Prostate gland (tissue), 2 donors: ENCODE measurements at regions not wholly inside any gene's neighbourhood (a gene's known extent, or its start where the extent isn't known, plus 50 kb on each side); places are given as distances from the start of the nearest gene placed in this dataset.

Experiments
- DNase-seq: peaks from one replicate; pipeline ENCODE4 v3.0.0-alpha.2; 2019; ENCODE audit warnings: low spot score
- H3K27ac ChIP-seq, 2 donors: fragments of 200-600 bp; sonication (generic); 2 replicates each; pipeline ENCODE4 v1.5.1; 2017 to 2019
- H3K27me3 ChIP-seq: fragments of 200-600 bp; sonication (generic); replicated peaks from 2 replicates; pipeline ENCODE4 v1.5.1; 2019; ENCODE audit not compliant: insufficient read depth
- H3K36me3 ChIP-seq, 2 donors: fragments of 200-600 bp; sonication (generic); 1 replicate in 1 of 2; 2 replicates in 1 of 2; pipeline versions ENCODE4 v1.5.1 to v1.8.1; 2017 to 2019
- H3K4me1 ChIP-seq: fragments of 200-600 bp; sonication (generic); replicated peaks from 2 replicates; pipeline ENCODE4 v1.5.1; 2019
- H3K4me3 ChIP-seq, 2 donors: fragments of 200-600 bp; sonication (generic); 2 replicates each; pipeline ENCODE4 v1.5.1; 2017 to 2019
- H3K9me3 ChIP-seq: fragments of 200-600 bp; sonication (generic); 2 replicates; pipeline ENCODE4 v1.5.1; 2017
- CTCF ChIP-seq, 4 experiments: fragments of 200-600 bp in 2 of 4; fragments of 450-650 bp in 2 of 4; sonication (generic) in 2 of 4; IDR thresholded peaks; 1 replicate in 3 of 4; 2 replicates in 1 of 4; pipeline ENCODE4 v1.5.1; 2016 to 2019; ENCODE audit warnings: antibody characterized with exemption in 4 of 4, mild to moderate bottlenecking in 2 of 4, moderate library complexity in 2 of 4
- POLR2A ChIP-seq: fragments of 450-650 bp; IDR thresholded peaks from one replicate; pipeline ENCODE4 v1.6.1; 2016; ENCODE audit warnings: antibody characterized with exemption, mild to moderate bottlenecking
- POLR2AphosphoS5 ChIP-seq: sonication (generic); formaldehyde crosslinking; IDR thresholded peaks from one replicate; pipeline ENCODE4 v1.6.1; 2017; ENCODE audit warnings: antibody characterized with exemption
- WGBS: methylation state at CpG from one replicate; pipeline ENCODE4 v1.1.5; 2018; 5-methylcytosine and 5-hydroxymethylcytosine counted together
- intact Hi-C: fragments of 100-400 bp; cut with DNase I; formaldehyde crosslinking; loops from one replicate; pipeline ENCODE4 v1.14.2; 2022

GRCh38 chr1:195820925-195821324, 787.3 kb downstream of the KCNT2 start:
- H3K27ac ChIP-seq = no peak overlapping the region
- H3K36me3 ChIP-seq = no peaks in the 10 kb centered on the region
- no peaks in the 10 kb centered on the region for H3K4me1 ChIP-seq
- no peak overlapping the region for H3K4me3 ChIP-seq
- intact Hi-C loops = no loop called here
- no peak for DNase-seq
- TF ChIP-seq CTCF (IDR thresholded peaks at IDR 0.05) = no peak
- 93% methylated on average over 3 of the region's 3 CpGs for WGBS
- no peaks in the 10 kb centered on the region for H3K27me3 ChIP-seq
- no peaks in the 10 kb centered on the region for H3K9me3 ChIP-seq

GRCh38 chr1:195806060-195806459, 802.2 kb downstream of the KCNT2 start:
- TF ChIP-seq POLR2A = no peak
- no peak for DNase-seq
- H3K4me1 ChIP-seq = no peaks in the 10 kb centered on the region
- H3K27ac ChIP-seq = no peak overlapping the region
- WGBS = 49% methylated on average over 2 of the region's 2 CpGs
- no peaks in the 10 kb centered on the region for H3K36me3 ChIP-seq
- H3K27me3 ChIP-seq = no peaks in the 10 kb centered on the region
- intact Hi-C loops = no loop called here
- no peaks in the 10 kb centered on the region for H3K9me3 ChIP-seq
- no peak overlapping the region for H3K4me3 ChIP-seq

- Histone ChIP-seq H3K27ac (no peak overlapping the region), H3K4me3 (no peak overlapping the region), H3K4me1 (no peaks in the 10 kb centered on the region), H3K27me3 (no peaks in the 10 kb centered on the region), H3K36me3 (no peaks in the 10 kb centered on the region), H3K9me3 (no peaks in the 10 kb centered on the region)
- intact Hi-C loops = no loop called here
- DNase-seq = no peak
- no peak for TF ChIP-seq POLR2AphosphoS5
- no peak for TF ChIP-seq CTCF (IDR thresholded peaks at IDR 0.05)
- no peak for TF ChIP-seq POLR2A
These were observed 803.7 kb downstream of the KCNT2 start for GRCh38 chr1:195804547-195804946.

- no peak for DNase-seq
- intact Hi-C loops = no loop called here
- H3K27me3 ChIP-seq = no peaks in the 10 kb centered on the region
- no peaks in the 10 kb centered on the region for H3K9me3 ChIP-seq
- no peak overlapping the region for H3K4me3 ChIP-seq
- TF ChIP-seq POLR2A (no peak), CTCF (IDR thresholded peaks at IDR 0.05) (no peak), POLR2AphosphoS5 (no peak)
- no peak overlapping the region for H3K27ac ChIP-seq
- no peaks in the 10 kb centered on the region for H3K4me1 ChIP-seq
- H3K36me3 ChIP-seq = no peaks in the 10 kb centered on the region
- 81% methylated on average over 4 of the region's 4 CpGs for WGBS
These were observed 809.2 kb downstream of the KCNT2 start for GRCh38 chr1:195799016-195799415.

GRCh38 chr1:195794225-195794624, 814.0 kb downstream of the KCNT2 start:
- 93% methylated on average over 3 of the region's 3 CpGs for WGBS
- H3K27me3 ChIP-seq = no peaks in the 10 kb centered on the region
- H3K4me1 ChIP-seq = no peaks in the 10 kb centered on the region
- H3K4me3 ChIP-seq = no peak overlapping the region
- no peak for DNase-seq
- H3K9me3 ChIP-seq = no peaks in the 10 kb centered on the region
- no peak overlapping the region for H3K27ac ChIP-seq
- intact Hi-C loops = no loop called here
- TF ChIP-seq POLR2A (no peak), CTCF (IDR thresholded peaks at IDR 0.05) (no peak), POLR2AphosphoS5 (no peak)
- no peaks in the 10 kb centered on the region for H3K36me3 ChIP-seq

GRCh38 chr1:195791796-195792195, 816.4 kb downstream of the KCNT2 start:
- Histone ChIP-seq H3K4me3 (no peak overlapping the region), H3K27me3 (no peaks in the 10 kb centered on the region), H3K9me3 (no peaks in the 10 kb centered on the region), H3K27ac (no peak overlapping the region), H3K4me1 (no peaks in the 10 kb centered on the region), H3K36me3 (no peaks in the 10 kb centered on the region)
- DNase-seq = no peak
- TF ChIP-seq POLR2AphosphoS5 (no peak), POLR2A (no peak), CTCF (IDR thresholded peaks at IDR 0.05) (no peak)
- intact Hi-C loops = no loop called here
- WGBS = 96% methylated on average over 7 of the region's 7 CpGs
